ENCODE measurements at regions not wholly inside any gene's neighbourhood (a gene's known extent, or its start where the extent isn't known, plus 50 kb on each side); places are given as distances from the start of the nearest gene placed in this dataset.
"Not testable (repeated sequence)": the region's sequence is repeated elsewhere in the genome, so short reads cannot be mapped to it uniquely, and the experiment has no call there.

- H3K27me3 ChIP-seq (ENCODE audit: control insufficient read depth, insufficient read depth, low read length) = no peaks in the 10 kb centered on the region
- H3K4me3 ChIP-seq (ENCODE audit: low read depth, low read length) = no peak overlapping the region
- H3K36me3 ChIP-seq (ENCODE audit: control insufficient read depth, insufficient read depth, low read length) = no peaks in the 10 kb centered on the region
- peaks cover 9% of the 10 kb centered on the region for H3K9me3 ChIP-seq (ENCODE audit: control insufficient read depth, insufficient read depth, low read depth, low read length)
- no peak overlapping the region for H3K27ac ChIP-seq (ENCODE audit: low read depth, low read length)
- H3K4me1 ChIP-seq (ENCODE audit: control insufficient read depth, insufficient read depth, low read length) = peaks cover 8% of the 10 kb centered on the region
- H3K9ac ChIP-seq (ENCODE audit: low read length) = no peak overlapping the region
Observed at GRCh38 chr4:188971125-188971524, 831.9 kb downstream of the TRIML1 start.

- Histone ChIP-seq H3K27ac (ENCODE audit: low read depth, low read length) (peak overlapping the region; percentile 98; the same call in 1 of the 2 replicates), H3K4me1 (ENCODE audit: control insufficient read depth, insufficient read depth, low read length) (peaks cover 31% of the 10 kb centered on the region), H3K9me3 (ENCODE audit: control insufficient read depth, insufficient read depth, low read depth, low read length) (peaks cover 9% of the 10 kb centered on the region), H3K4me3 (ENCODE audit: low read depth, low read length) (no peak overlapping the region), H3K9ac (ENCODE audit: low read length) (no peak overlapping the region), H3K27me3 (ENCODE audit: control insufficient read depth, insufficient read depth, low read length) (no peaks in the 10 kb centered on the region), H3K36me3 (ENCODE audit: control insufficient read depth, insufficient read depth, low read length) (no peaks in the 10 kb centered on the region)
Observed at GRCh38 chr4:188975271-188975670, 836.0 kb downstream of the TRIML1 start.

- H3K36me3 ChIP-seq (ENCODE audit: control insufficient read depth, insufficient read depth, low read length) = no peaks in the 10 kb centered on the region
- peaks cover 8% of the 10 kb centered on the region for H3K9me3 ChIP-seq (ENCODE audit: control insufficient read depth, insufficient read depth, low read depth, low read length)
- H3K4me1 ChIP-seq (ENCODE audit: control insufficient read depth, insufficient read depth, low read length) = peaks cover 31% of the 10 kb centered on the region
- H3K27ac ChIP-seq (ENCODE audit: low read depth, low read length) = peak overlapping the region; percentile 98
- 0 out of 2 replicates have a peak overlapping the region, but pooled peaks have one; percentile 18 for H3K4me3 ChIP-seq (ENCODE audit: low read depth, low read length)
- peak overlapping the region; percentile 40 for H3K9ac ChIP-seq (ENCODE audit: low read length)
- H3K27me3 ChIP-seq (ENCODE audit: control insufficient read depth, insufficient read depth, low read length) = no peaks in the 10 kb centered on the region
Observed at GRCh38 chr4:188976644-188977115, 837.4 kb downstream of the TRIML1 start.

- not testable (repeated sequence) for H3K36me3 ChIP-seq (ENCODE audit: control insufficient read depth, insufficient read depth, low read length); H3K27me3 ChIP-seq (ENCODE audit: control insufficient read depth, insufficient read depth, low read length); H3K4me3 ChIP-seq (ENCODE audit: low read depth, low read length); H3K9me3 ChIP-seq (ENCODE audit: control insufficient read depth, insufficient read depth, low read depth, low read length); H3K9ac ChIP-seq (ENCODE audit: low read length)
- Histone ChIP-seq H3K27ac (ENCODE audit: low read depth, low read length) (peak overlapping the region; percentile 47), H3K4me1 (ENCODE audit: control insufficient read depth, insufficient read depth, low read length) (peaks cover 31% of the 10 kb centered on the region)
Observed at GRCh38 chr4:188977232-188977631, 838.0 kb downstream of the TRIML1 start.

GRCh38 chr4:188984518-188984917, 845.3 kb downstream of the TRIML1 start:
- Histone ChIP-seq H3K36me3 (ENCODE audit: control insufficient read depth, insufficient read depth, low read length) (no peaks in the 10 kb centered on the region), H3K9ac (ENCODE audit: low read length) (no peak overlapping the region), H3K27ac (ENCODE audit: low read depth, low read length) (no peak overlapping the region), H3K4me1 (ENCODE audit: control insufficient read depth, insufficient read depth, low read length) (no peaks in the 10 kb centered on the region), H3K4me3 (ENCODE audit: low read depth, low read length) (no peak overlapping the region), H3K9me3 (ENCODE audit: control insufficient read depth, insufficient read depth, low read depth, low read length) (0 out of 2 replicates have a peak, but pooled peaks cover 3% of the 10 kb centered on the region), H3K27me3 (ENCODE audit: control insufficient read depth, insufficient read depth, low read length) (no peaks in the 10 kb centered on the region)

GRCh38 chr4:188986271-188986689, 847.0 kb downstream of the TRIML1 start:
- H3K36me3 ChIP-seq (ENCODE audit: control insufficient read depth, insufficient read depth, low read length) = no peaks in the 10 kb centered on the region
- H3K27ac ChIP-seq (ENCODE audit: low read depth, low read length) = no peak overlapping the region
- no peak overlapping the region for H3K9ac ChIP-seq (ENCODE audit: low read length)
- H3K27me3 ChIP-seq (ENCODE audit: control insufficient read depth, insufficient read depth, low read length) = no peaks in the 10 kb centered on the region
- 0 out of 2 replicates have a peak, but pooled peaks cover 3% of the 10 kb centered on the region for H3K9me3 ChIP-seq (ENCODE audit: control insufficient read depth, insufficient read depth, low read depth, low read length)
- H3K4me3 ChIP-seq (ENCODE audit: low read depth, low read length) = no peak overlapping the region
- no peaks in the 10 kb centered on the region for H3K4me1 ChIP-seq (ENCODE audit: control insufficient read depth, insufficient read depth, low read length)

- 0 out of 2 replicates have a peak, but pooled peaks cover 3% of the 10 kb centered on the region for H3K9me3 ChIP-seq (ENCODE audit: control insufficient read depth, insufficient read depth, low read depth, low read length)
- H3K27ac ChIP-seq (ENCODE audit: low read depth, low read length) = no peak overlapping the region
- no peaks in the 10 kb centered on the region for H3K4me1 ChIP-seq (ENCODE audit: control insufficient read depth, insufficient read depth, low read length)
- no peaks in the 10 kb centered on the region for H3K27me3 ChIP-seq (ENCODE audit: control insufficient read depth, insufficient read depth, low read length)
- no peak overlapping the region for H3K4me3 ChIP-seq (ENCODE audit: low read depth, low read length)
- H3K9ac ChIP-seq (ENCODE audit: low read length) = no peak overlapping the region
- H3K36me3 ChIP-seq (ENCODE audit: control insufficient read depth, insufficient read depth, low read length) = no peaks in the 10 kb centered on the region
Observed at GRCh38 chr4:188987011-188987410, 847.8 kb downstream of the TRIML1 start.

GRCh38 chr4:188988131-188988530, 848.9 kb downstream of the TRIML1 start:
- Histone ChIP-seq H3K36me3 (ENCODE audit: control insufficient read depth, insufficient read depth, low read length) (no peaks in the 10 kb centered on the region), H3K4me1 (ENCODE audit: control insufficient read depth, insufficient read depth, low read length) (no peaks in the 10 kb centered on the region), H3K27ac (ENCODE audit: low read depth, low read length) (no peak overlapping the region), H3K4me3 (ENCODE audit: low read depth, low read length) (no peak overlapping the region), H3K27me3 (ENCODE audit: control insufficient read depth, insufficient read depth, low read length) (no peaks in the 10 kb centered on the region), H3K9me3 (ENCODE audit: control insufficient read depth, insufficient read depth, low read depth, low read length) (0 out of 2 replicates have a peak, but pooled peaks cover 3% of the 10 kb centered on the region), H3K9ac (ENCODE audit: low read length) (no peak overlapping the region)

GRCh38 chr4:188989371-188989770, 850.1 kb downstream of the TRIML1 start:
- Histone ChIP-seq H3K4me1 (ENCODE audit: control insufficient read depth, insufficient read depth, low read length) (no peaks in the 10 kb centered on the region), H3K27ac (ENCODE audit: low read depth, low read length) (no peak overlapping the region), H3K4me3 (ENCODE audit: low read depth, low read length) (no peak overlapping the region), H3K36me3 (ENCODE audit: control insufficient read depth, insufficient read depth, low read length) (no peaks in the 10 kb centered on the region), H3K9me3 (ENCODE audit: control insufficient read depth, insufficient read depth, low read depth, low read length) (0 out of 2 replicates have a peak, but pooled peaks cover 3% of the 10 kb centered on the region), H3K9ac (ENCODE audit: low read length) (no peak overlapping the region), H3K27me3 (ENCODE audit: control insufficient read depth, insufficient read depth, low read length) (no peaks in the 10 kb centered on the region)

- no peak overlapping the region for H3K27ac ChIP-seq (ENCODE audit: low read depth, low read length)
- H3K4me3 ChIP-seq (ENCODE audit: low read depth, low read length) = no peak overlapping the region
- H3K27me3 ChIP-seq (ENCODE audit: control insufficient read depth, insufficient read depth, low read length) = no peaks in the 10 kb centered on the region
- H3K9me3 ChIP-seq (ENCODE audit: control insufficient read depth, insufficient read depth, low read depth, low read length) = no peaks in the 10 kb centered on the region
- H3K4me1 ChIP-seq (ENCODE audit: control insufficient read depth, insufficient read depth, low read length) = no peaks in the 10 kb centered on the region
- H3K36me3 ChIP-seq (ENCODE audit: control insufficient read depth, insufficient read depth, low read length) = no peaks in the 10 kb centered on the region
- H3K9ac ChIP-seq (ENCODE audit: low read length) = no peak overlapping the region
Observed at GRCh38 chr4:188992706-188993105, 853.5 kb downstream of the TRIML1 start.

- Histone ChIP-seq H3K9ac (ENCODE audit: low read length) (no peak overlapping the region), H3K27me3 (ENCODE audit: control insufficient read depth, insufficient read depth, low read length) (no peaks in the 10 kb centered on the region), H3K9me3 (ENCODE audit: control insufficient read depth, insufficient read depth, low read depth, low read length) (no peaks in the 10 kb centered on the region), H3K36me3 (ENCODE audit: control insufficient read depth, insufficient read depth, low read length) (no peaks in the 10 kb centered on the region), H3K27ac (ENCODE audit: low read depth, low read length) (no peak overlapping the region), H3K4me3 (ENCODE audit: low read depth, low read length) (no peak overlapping the region), H3K4me1 (ENCODE audit: control insufficient read depth, insufficient read depth, low read length) (no peaks in the 10 kb centered on the region)
Observed at GRCh38 chr4:188993871-188994270, 854.6 kb downstream of the TRIML1 start.
